ENCODE measurements at regions not wholly inside any gene's neighbourhood (a gene's known extent, or its start where the extent isn't known, plus 50 kb on each side); places are given as distances from the start of the nearest gene placed in this dataset.

- H3K9me3 ChIP-seq, result no peaks in the 10 kb centered on the region
- no peaks in the 10 kb centered on the region for H3K4me1 ChIP-seq
- H3K27me3 ChIP-seq, result no peaks in the 10 kb centered on the region
- H3K4me3 ChIP-seq, result no peak overlapping the region
- intact Hi-C loops (cut with DNase I), result no loop called here
- no peaks in the 10 kb centered on the region for H3K36me3 ChIP-seq
- TF ChIP-seq CTCF (IDR thresholded peaks at IDR 0.05), result no peak
- ATAC-seq, result no peak
- no peak overlapping the region for H3K27ac ChIP-seq
- no peak for DNase-seq
Observed at GRCh38 chr2:126325202-126325601, 330.8 kb upstream of the GYPC start.

GRCh38 chr2:126329173-126329572, 326.8 kb upstream of the GYPC start:
- no peaks in the 10 kb centered on the region for H3K36me3 ChIP-seq
- intact Hi-C loops (cut with DNase I), result no loop called here
- H3K9me3 ChIP-seq, result peaks cover 8% of the 10 kb centered on the region
- ATAC-seq, result no peak
- no peak for DNase-seq
- H3K4me1 ChIP-seq, result no peaks in the 10 kb centered on the region
- H3K4me3 ChIP-seq, result no peak overlapping the region
- no peak for TF ChIP-seq CTCF (IDR thresholded peaks at IDR 0.05)
- no peak overlapping the region for H3K27ac ChIP-seq
- H3K27me3 ChIP-seq, result no peaks in the 10 kb centered on the region

- Histone ChIP-seq H3K4me1 (no peaks in the 10 kb centered on the region), H3K9me3 (no peaks in the 10 kb centered on the region), H3K36me3 (no peaks in the 10 kb centered on the region), H3K27ac (no peak overlapping the region), H3K4me3 (no peak overlapping the region), H3K27me3 (no peaks in the 10 kb centered on the region)
- ATAC-seq, result no peak
- TF ChIP-seq CTCF (IDR thresholded peaks at IDR 0.05), result no peak
- intact Hi-C loops (cut with DNase I), result no loop called here
- DNase-seq, result no peak
Observed at GRCh38 chr2:126342457-126342856, 313.5 kb upstream of the GYPC start.

GRCh38 chr2:126343136-126343535, 312.8 kb upstream of the GYPC start:
- DNase-seq (no peak), ATAC-seq (no peak)
- Histone ChIP-seq H3K4me1 (no peaks in the 10 kb centered on the region), H3K27ac (no peak overlapping the region), H3K9me3 (no peaks in the 10 kb centered on the region), H3K4me3 (no peak overlapping the region), H3K36me3 (no peaks in the 10 kb centered on the region), H3K27me3 (no peaks in the 10 kb centered on the region)
- no peak for TF ChIP-seq CTCF (IDR thresholded peaks at IDR 0.05)
- intact Hi-C loops (cut with DNase I), result no loop called here

- no peak for ATAC-seq
- no peaks in the 10 kb centered on the region for H3K4me1 ChIP-seq
- TF ChIP-seq CTCF (IDR thresholded peaks at IDR 0.05), result no peak
- H3K27ac ChIP-seq, result no peak overlapping the region
- intact Hi-C loops (cut with DNase I), result no loop called here
- no peaks in the 10 kb centered on the region for H3K27me3 ChIP-seq
- H3K9me3 ChIP-seq, result no peaks in the 10 kb centered on the region
- H3K4me3 ChIP-seq, result no peak overlapping the region
- no peak for DNase-seq
- no peaks in the 10 kb centered on the region for H3K36me3 ChIP-seq
Observed at GRCh38 chr2:126344493-126344892, 311.5 kb upstream of the GYPC start.

- Histone ChIP-seq H3K27me3 (no peaks in the 10 kb centered on the region), H3K4me1 (no peaks in the 10 kb centered on the region), H3K4me3 (no peak overlapping the region), H3K36me3 (no peaks in the 10 kb centered on the region), H3K9me3 (no peaks in the 10 kb centered on the region), H3K27ac (no peak overlapping the region)
- no peak for DNase-seq
- no peak for ATAC-seq
- no peak for TF ChIP-seq CTCF (IDR thresholded peaks at IDR 0.05)
- intact Hi-C loops (cut with DNase I), result no loop called here
Observed at GRCh38 chr2:126345691-126346090, 310.3 kb upstream of the GYPC start.

Measured in upper lobe of right lung (tissue), 1 donor.